ENCODE measurements at regions not wholly inside any gene's neighbourhood (a gene's known extent, or its start where the extent isn't known, plus 50 kb on each side); places are given as distances from the start of the nearest gene placed in this dataset.

GRCh38 chr10:111435871-111436270, 359.0 kb downstream of the ADRA2A start:
- Mint-ChIP-seq H3K36me3 (no peaks in the 10 kb centered on the region), H3K27ac (no peak overlapping the region), H3K9me3 (no peaks in the 10 kb centered on the region)
- no peak for DNase-seq (ENCODE audit: low spot score in 2 of 2)
- ATAC-seq, result no peak

- ATAC-seq, result peak in 1 of 2 donors; percentile 57
- no peak overlapping the region for H3K27ac Mint-ChIP-seq
Measured at GRCh38 chr10:111439034-111439842, 362.4 kb downstream of the ADRA2A start.

GRCh38 chr10:111440501-111440900, 363.7 kb downstream of the ADRA2A start:
- H3K9me3 Mint-ChIP-seq, result no peaks in the 10 kb centered on the region
- no peak for ATAC-seq
- no peak overlapping the region for H3K27ac Mint-ChIP-seq
- no peaks in the 10 kb centered on the region for H3K36me3 Mint-ChIP-seq
- no peak for DNase-seq (ENCODE audit: low spot score in 2 of 2)

More at GRCh38 chr10:111439034-111439842, 362.4 kb downstream of the ADRA2A start:
- H3K36me3 Mint-ChIP-seq, result no peaks in the 10 kb centered on the region
- H3K9me3 Mint-ChIP-seq, result no peaks in the 10 kb centered on the region
- no peak for DNase-seq (ENCODE audit: low spot score in 2 of 2)

DNA sequence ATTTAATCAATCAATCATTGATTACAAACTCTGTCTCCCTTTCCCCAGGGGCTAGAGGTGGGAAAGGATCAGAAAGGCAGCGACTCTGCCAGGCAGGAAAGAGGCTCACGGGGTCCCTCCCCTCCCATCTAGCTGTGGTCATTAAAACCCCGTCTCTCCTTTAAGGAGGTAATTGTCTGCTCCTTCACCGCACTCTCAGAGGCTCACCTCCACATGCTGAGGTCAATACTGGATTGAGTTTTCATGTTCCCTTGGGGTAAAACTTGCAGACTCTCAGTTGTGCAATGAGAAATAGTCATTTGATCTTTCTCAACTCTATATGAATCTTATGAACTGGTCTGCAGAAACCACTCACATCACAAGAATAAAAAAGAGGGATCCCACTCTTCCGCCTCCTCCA, 368.8 kb downstream of the ADRA2A start:
- no peak overlapping the region for H3K27ac Mint-ChIP-seq
- ATAC-seq, result no peak
- peaks cover 4 to 7% of the 10 kb centered on the region in 2 donors for H3K9me3 Mint-ChIP-seq
- H3K36me3 Mint-ChIP-seq, result no peaks in the 10 kb centered on the region
- DNase-seq (ENCODE audit: low spot score in 2 of 2), result no peak

DNA sequence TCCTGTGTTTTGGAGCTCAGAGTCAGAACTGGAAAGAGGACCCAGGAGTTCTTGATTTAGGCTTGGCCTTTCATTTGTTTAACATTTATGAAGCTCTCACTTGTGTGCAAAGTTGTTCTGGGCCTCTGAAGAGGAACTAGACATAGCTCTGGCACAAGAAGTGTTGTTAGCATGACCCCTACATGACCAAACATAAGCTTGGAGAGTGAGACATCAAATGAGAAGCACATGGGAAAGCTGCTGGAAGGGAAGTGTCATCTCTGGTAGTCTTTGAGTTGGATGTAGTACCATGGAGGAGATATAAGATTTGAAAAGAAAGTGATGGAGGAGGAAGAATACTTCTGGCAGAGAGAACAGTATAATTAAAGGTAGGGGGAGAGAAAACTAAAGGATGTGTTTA, 370.1 kb downstream of the ADRA2A start:
- Mint-ChIP-seq H3K9me3 (peaks cover 4 to 7% of the 10 kb centered on the region in 2 donors), H3K27ac (no peak overlapping the region), H3K36me3 (no peaks in the 10 kb centered on the region)
- ATAC-seq (no peak), DNase-seq (ENCODE audit: low spot score in 2 of 2) (no peak)

- DNase-seq (ENCODE audit: low spot score in 2 of 2) (no peak), ATAC-seq (no peak)
- peaks cover 3 to 12% of the 10 kb centered on the region in 2 donors for H3K9me3 Mint-ChIP-seq
- no peaks in the 10 kb centered on the region for H3K36me3 Mint-ChIP-seq
- H3K27ac Mint-ChIP-seq, result no peak overlapping the region
Measured at GRCh38 chr10:111452153-111452552, 375.3 kb downstream of the ADRA2A start.

DNA sequence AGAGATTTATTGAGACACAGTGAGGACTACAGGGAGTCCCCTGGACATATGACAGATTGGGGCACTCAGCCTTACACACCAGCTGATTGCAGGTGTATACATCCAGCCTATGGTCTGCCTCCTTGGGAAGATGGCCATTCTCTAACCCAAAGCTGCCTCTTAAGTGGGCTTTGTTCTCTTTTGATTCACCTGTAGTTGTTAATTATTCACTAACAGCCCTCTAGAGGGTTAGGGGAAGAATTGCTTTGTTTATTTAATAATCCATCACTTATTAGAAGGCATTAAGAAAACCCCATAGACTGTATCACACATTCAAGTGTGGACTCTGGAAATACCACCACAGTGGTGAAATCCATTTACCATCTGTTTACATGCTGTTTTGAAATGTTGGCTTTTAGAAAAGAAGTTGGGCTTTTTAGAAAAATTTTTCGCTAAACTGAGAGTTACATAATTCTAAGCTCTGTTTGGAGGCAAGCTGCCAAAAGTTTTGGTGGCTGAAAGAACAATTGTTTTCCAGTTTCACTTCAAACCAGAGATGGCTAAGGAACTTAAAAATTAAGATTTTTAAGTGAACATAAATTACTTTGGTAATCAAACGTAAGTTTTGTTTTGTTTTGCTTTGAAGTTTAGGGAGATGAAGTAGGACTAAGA, 379.1 kb downstream of the ADRA2A start:
- ATAC-seq, result no peak
- no peaks in the 10 kb centered on the region for H3K36me3 Mint-ChIP-seq
- no peak overlapping the region for H3K27ac Mint-ChIP-seq
- H3K9me3 Mint-ChIP-seq, result peaks cover 3 to 5% of the 10 kb centered on the region in 2 donors
- no peak for DNase-seq (ENCODE audit: low spot score in 2 of 2)

- peaks cover 13 to 18% of the 10 kb centered on the region in 2 donors for H3K9me3 Mint-ChIP-seq
- H3K27ac Mint-ChIP-seq, result no peak overlapping the region
- H3K36me3 Mint-ChIP-seq, result peaks cover 0 to 8% of the 10 kb centered on the region in 2 donors
- no peak for DNase-seq (ENCODE audit: low spot score in 2 of 2)
- no peak for ATAC-seq
Measured at GRCh38 chr10:111458256-111458655, 381.4 kb downstream of the ADRA2A start.

DNA sequence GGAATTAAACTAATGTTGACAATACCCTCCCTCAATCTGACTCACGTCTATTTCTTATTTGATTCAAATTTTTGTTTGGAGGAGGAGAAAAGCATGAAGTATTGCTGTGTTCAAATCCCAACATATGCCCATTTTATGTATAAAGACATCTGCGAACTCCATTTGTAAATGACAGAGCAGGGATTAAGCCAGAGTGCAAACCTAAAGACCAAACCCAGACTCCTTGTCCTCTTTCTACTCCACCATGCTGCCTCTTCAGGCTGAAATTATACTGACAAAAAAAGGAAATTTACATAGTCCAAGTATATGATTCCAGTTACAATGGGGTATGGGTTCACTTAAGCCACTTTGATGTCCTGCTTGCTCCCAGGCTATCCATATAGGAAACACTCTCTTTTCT, 383.1 kb downstream of the ADRA2A start:
- Mint-ChIP-seq H3K36me3 (peaks cover 0 to 8% of the 10 kb centered on the region in 2 donors), H3K9me3 (peaks cover 10 to 16% of the 10 kb centered on the region in 2 donors), H3K27ac (no peak overlapping the region)
- no peak for ATAC-seq
- no peak for DNase-seq (ENCODE audit: low spot score in 2 of 2)

GRCh38 chr10:111472445-111472844, 395.6 kb downstream of the ADRA2A start:
- H3K9me3 Mint-ChIP-seq, result no peaks in the 10 kb centered on the region
- DNase-seq (ENCODE audit: low spot score in 2 of 2) (no peak), ATAC-seq (no peak)
- no peaks in the 10 kb centered on the region for H3K36me3 Mint-ChIP-seq
- no peak overlapping the region for H3K27ac Mint-ChIP-seq

DNA sequence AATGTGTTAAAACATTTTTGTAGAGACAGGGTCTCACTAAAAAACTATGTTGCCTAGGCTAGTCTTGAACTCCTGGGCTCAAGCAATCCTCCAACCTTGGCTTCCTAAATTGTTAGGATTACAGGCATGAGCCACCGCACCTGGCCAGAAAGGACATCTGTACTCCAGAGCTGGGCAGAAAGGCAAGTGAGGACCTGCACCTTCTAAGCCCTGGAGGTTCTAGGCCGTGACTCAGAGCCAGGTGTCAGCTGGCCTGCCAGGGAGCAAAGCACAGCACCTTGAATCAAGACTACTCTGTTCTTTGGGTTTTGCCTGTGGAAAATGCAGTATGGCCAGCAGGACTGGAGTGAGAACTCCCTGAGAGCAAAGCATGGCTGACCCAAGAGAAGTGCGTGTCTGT, 396.5 kb downstream of the ADRA2A start:
- H3K9me3 Mint-ChIP-seq, result no peaks in the 10 kb centered on the region
- no peak for ATAC-seq
- H3K27ac Mint-ChIP-seq, result no peak overlapping the region
- no peaks in the 10 kb centered on the region for H3K36me3 Mint-ChIP-seq
- DNase-seq (ENCODE audit: low spot score in 2 of 2), result no peak

DNA sequence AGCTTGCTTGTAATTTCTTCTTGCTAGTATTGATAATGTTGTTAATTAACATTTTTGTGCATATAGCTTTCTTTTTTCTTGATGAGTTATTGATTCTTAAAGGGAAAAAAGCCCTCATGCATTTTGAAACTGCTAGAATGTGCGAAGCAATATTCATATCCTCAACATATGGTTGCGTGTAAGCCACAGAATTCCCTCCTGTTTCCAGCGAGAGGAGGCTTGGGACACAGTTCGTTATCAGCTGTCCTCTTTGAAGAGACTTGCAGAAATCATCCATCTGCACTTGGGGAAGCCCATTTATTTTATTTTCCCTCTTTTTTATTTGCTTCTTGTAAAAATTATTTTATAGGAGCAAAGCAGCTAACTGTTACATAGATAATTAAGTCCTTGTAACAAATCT, 398.0 kb downstream of the ADRA2A start:
- Mint-ChIP-seq H3K9me3 (no peaks in the 10 kb centered on the region), H3K36me3 (no peaks in the 10 kb centered on the region), H3K27ac (no peak overlapping the region)
- no peak for ATAC-seq
- DNase-seq (ENCODE audit: low spot score in 2 of 2), result no peak

DNA sequence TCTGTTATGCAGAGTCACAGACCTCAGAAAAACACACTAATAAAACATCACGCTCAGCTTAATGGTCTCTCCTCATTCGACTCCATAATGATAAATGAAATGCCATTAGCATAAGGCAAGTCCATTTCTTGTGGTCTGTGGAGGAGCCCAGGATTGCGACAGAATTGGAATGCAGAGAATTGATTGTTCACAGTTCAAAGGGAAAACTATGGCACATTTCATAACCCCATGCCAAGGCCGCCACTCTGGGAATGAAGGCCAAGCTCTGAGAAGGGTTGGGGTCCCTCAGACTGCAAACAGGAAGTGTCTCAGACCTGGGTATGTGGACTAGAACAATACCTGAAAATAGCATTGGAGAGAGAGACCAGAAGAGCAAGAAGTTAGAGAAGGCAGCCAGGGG, 398.9 kb downstream of the ADRA2A start:
- H3K27ac Mint-ChIP-seq, result no peak overlapping the region
- no peaks in the 10 kb centered on the region for H3K36me3 Mint-ChIP-seq
- H3K9me3 Mint-ChIP-seq, result no peaks in the 10 kb centered on the region
- ATAC-seq, result no peak
- DNase-seq (ENCODE audit: low spot score in 2 of 2), result no peak

GRCh38 chr10:111478651-111479050, 401.8 kb downstream of the ADRA2A start:
- ATAC-seq (no peak), DNase-seq (ENCODE audit: low spot score in 2 of 2) (no peak)
- Mint-ChIP-seq H3K36me3 (no peaks in the 10 kb centered on the region), H3K9me3 (no peaks in the 10 kb centered on the region), H3K27ac (no peak overlapping the region)

- Mint-ChIP-seq H3K9me3 (no peaks in the 10 kb centered on the region), H3K36me3 (no peaks in the 10 kb centered on the region), H3K27ac (no peak overlapping the region)
- no peak for DNase-seq (ENCODE audit: low spot score in 2 of 2)
- ATAC-seq, result no peak
Measured at GRCh38 chr10:111479966-111480365, 403.1 kb downstream of the ADRA2A start.

DNA sequence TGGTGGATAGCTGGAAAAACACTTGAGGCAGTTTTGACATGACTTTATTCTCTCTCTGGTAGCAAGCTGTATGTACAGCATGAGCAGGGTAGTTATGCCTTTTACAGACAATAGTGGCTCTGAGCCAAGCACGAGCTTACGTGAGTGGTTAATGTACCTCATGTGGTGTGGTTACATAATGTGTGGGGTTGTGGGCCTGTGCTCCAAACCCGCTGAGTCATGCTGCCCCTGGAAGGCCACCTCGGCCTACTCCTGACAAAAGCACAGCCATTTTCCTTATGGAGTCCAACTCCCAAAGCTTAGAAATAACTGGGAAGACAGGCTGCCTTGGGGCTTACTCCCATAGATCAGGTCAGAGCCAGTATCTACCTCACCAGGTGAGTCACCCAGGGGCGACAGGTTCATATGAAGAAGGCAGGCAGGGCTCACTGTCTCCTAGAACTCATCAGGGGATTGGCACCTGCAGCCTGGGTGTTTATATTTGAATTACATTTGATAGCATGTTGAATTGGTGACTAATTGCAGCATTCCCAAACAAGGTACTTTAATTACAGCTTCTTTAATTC, 404.5 kb downstream of the ADRA2A start:
- Mint-ChIP-seq H3K9me3 (no peaks in the 10 kb centered on the region), H3K36me3 (no peaks in the 10 kb centered on the region), H3K27ac (no peak overlapping the region)
- ATAC-seq (no peak), DNase-seq (ENCODE audit: low spot score in 2 of 2) (no peak)

DNA sequence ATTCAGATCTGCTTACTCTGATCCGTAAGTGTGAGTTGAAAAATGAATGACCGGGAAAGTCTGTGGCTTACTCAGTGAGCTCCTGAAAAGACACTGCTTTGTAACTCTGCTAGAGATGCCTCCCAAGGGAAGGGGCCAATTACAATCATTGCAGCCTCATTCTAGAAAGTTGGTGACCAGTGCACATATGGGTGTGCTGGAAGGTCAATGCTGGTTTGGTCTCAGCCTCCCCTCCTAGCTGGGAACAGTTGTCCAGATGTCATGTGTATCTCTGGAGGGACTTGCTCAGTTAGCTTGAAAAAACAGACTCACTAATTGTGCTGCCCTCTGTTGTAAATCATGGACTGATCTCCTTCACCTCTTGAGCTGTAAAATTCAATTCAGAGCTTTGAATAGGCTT, 405.0 kb downstream of the ADRA2A start:
- DNase-seq (ENCODE audit: low spot score in 2 of 2), result no peak
- no peaks in the 10 kb centered on the region for H3K9me3 Mint-ChIP-seq
- no peak overlapping the region for H3K27ac Mint-ChIP-seq
- no peaks in the 10 kb centered on the region for H3K36me3 Mint-ChIP-seq
- ATAC-seq, result no peak
